ENCODE measurements at regions not wholly inside any gene's neighbourhood (a gene's known extent, or its start where the extent isn't known, plus 50 kb on each side); places are given as distances from the start of the nearest gene placed in this dataset.
"Not testable (repeated sequence)": the region's sequence is repeated elsewhere in the genome, so short reads cannot be mapped to it uniquely, and the experiment has no call there.

DNA sequence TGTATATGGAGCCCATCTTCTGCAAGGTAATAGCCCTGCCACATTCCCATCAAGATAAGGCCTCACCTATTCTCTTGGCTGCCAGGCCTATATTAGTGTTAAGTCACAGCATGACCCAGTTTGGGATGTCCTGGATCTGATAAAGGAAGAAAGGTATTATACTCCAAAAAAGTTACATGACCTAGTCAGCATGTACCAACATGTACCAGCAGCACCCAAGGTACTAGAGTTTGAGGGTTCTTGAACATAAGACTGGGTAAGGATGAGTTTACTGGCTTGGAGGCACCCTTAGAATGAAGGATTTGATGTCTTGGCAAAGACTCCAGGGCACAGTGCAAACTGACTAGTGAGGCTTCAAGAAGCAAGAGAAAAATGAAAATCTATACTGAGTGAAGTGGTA is 232.5 kb downstream of the SQOR start:
- no peak for DNase-seq (ENCODE audit: low spot score)

DNA sequence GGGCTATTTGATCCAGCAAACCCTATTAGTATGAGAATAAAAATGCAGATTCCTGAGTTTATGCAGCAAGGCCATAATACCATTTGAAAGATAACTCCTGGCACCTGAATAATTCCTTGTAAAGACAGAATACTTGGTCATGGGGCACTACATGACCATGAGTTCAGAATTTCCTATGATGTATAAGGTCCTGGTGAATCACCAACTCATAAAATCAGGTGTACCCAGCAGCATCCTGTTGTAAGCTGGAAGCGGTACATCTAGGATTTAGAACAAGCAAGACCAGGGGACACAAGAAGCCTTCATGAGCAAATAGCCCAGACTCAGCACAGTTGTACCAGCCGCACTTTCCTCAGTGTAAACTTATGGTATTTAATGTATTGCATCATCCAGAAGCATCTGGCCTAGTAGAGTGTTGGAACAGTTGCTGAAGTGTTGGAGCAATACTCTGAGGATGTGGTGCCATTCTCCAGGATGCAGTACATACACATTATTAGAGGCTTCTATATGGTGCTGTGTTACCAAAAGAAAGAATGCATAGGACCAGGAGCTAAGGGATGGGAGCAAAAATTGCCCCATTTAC is 233.4 kb downstream of the SQOR start:
- no peak for DNase-seq (ENCODE audit: low spot score)

GRCh38 chr15:45869034-45869668 is 234.3 kb downstream of the SQOR start:
- no peak for DNase-seq (ENCODE audit: low spot score)

- no peak for DNase-seq (ENCODE audit: low spot score)
Measured at GRCh38 chr15:45871121-45871855, 236.5 kb downstream of the SQOR start.

GRCh38 chr15:45873781-45874180 is 239.0 kb downstream of the SQOR start:
- no peak for DNase-seq (ENCODE audit: low spot score)

DNA sequence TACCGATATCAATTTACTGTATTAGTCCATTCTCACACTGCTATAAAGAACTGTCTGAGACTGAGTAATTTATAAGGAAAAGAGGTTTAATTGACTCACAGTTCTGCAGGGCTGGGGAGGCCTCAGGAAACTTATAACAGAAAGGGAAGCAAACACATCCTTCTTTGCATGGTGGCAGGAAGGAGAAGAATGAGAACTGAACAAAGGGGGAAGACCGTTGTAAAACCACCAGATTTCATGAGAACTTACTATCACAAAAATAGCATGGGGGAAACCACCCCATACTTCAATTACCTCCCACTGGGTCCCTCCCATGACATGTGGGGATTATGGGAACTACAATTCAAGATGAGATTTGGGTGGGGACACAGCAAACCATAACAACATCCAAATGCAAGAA is 239.7 kb downstream of the SQOR start:
- not testable (repeated sequence) for DNase-seq (ENCODE audit: low spot score)

DNA sequence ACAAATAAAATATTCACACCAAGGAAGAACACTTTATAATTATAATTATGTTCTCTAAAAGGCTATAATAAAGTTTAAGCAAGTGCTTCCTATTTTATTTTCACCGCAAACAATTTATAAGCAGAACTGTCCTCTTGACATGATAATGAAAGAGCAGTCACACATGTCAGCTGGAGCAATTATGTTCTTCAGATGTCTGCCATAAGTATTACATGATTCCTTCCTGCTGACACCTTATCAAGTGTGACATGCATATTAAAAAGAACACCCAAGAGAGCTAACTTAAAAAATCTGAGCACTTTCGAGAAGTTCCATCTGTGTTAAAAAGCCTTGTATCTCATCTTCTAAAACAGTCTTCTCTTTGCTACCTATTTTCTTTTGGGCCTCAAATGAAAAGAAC is 249.5 kb downstream of the SQOR start:
- DNase-seq (ENCODE audit: low spot score), result no peak

DNA sequence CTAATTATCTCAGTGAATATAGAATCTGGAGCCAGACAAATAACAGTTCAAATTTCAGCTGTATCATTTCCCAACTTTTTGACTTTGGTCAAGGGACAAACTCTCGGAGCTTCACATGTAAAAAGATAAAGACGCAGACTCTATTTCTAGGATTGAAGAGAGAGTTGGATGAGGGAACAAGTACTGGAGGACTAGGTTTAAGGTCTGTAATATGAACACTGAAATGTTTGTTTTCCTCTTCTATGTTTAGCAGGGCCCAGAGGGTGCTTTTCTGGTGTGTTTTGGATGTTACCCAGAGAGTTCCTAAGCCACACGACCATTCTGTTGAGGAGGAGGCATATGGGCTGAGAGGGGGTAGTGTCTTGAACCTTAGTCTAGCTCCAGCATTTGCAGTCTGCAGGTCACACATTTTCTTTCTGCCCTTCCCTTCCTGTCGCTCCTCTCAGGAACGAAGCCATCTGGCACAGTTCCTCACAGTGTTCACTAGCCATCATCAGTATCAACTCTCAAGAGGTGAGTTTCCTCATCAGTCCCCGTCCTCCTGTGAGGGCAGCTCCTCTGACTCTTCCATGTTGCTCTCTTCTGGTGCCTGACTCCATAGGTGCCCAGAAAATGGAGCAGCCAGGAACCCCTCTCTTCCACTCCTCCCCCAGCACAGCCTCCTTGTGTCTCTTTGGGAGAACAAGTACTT is 250.1 kb downstream of the SQOR start:
- no peak for DNase-seq (ENCODE audit: low spot score)

GRCh38 chr15:45885801-45886200 is 251.0 kb downstream of the SQOR start:
- no peak for DNase-seq (ENCODE audit: low spot score)

GRCh38 chr15:45891766-45892165 is 256.9 kb downstream of the SQOR start:
- DNase-seq (ENCODE audit: low spot score), result no peak

DNA sequence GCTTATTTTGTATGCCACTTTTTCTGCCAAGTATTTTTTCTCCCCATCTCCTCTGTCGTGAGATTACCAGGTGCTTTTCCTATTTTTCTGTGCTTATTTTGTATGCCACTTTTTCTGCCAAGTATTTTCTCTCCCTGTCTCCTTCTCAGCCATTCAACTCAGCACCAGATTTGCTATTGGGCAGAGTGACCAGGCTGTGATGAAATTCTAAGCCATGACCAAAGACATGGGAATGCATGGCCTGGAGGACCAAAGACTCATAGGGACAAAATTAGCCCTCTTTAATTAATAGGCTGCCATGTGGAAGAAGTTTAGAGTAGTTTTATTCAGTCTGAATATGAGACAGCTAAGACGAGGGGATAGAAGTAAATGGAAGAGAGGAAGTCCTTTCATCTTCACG is 257.4 kb downstream of the SQOR start:
- DNase-seq (ENCODE audit: low spot score), result no peak

GRCh38 chr15:45903283-45903682 is 268.5 kb downstream of the SQOR start:
- DNase-seq (ENCODE audit: low spot score), result no peak

GRCh38 chr15:45904019-45904418 is 269.2 kb downstream of the SQOR start:
- no peak for DNase-seq (ENCODE audit: low spot score)

DNA sequence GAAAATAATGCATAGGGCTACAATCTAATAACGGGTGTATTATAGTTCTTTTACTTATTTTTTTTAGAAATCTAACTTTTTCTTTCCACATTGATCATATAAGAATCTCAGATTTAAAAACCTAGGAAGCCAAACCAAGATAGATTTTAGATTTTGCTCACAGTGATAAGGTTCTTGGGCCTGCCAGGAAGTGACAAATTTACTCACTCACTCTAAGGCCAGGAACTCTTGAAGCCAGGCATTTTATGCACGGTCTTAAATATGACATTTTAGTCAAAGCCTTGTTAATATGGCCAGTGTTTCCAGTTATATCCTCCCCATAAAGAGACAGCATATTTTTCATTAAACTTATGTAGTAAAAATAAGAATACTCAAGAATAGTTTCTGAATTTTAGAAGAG is 271.4 kb downstream of the SQOR start:
- no peak for DNase-seq (ENCODE audit: low spot score)

DNA sequence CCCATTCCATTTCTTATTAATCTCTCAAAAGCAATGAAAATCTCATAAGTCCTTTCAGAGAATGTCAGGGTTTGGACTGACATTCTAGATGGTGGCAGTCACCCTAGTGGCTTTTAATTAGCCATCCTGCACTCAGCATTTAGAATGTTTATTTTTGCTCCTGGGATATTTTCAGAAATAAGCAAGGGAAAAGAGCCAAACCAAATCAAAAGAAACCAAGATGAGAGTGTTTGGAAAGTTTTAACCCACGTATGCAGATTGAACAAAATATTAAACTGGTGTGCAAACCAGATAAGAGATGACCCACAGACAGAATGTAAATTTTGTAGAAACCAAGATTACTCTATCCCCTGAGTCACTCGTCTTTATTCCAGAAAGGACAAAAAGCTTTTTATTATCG is 275.8 kb downstream of the SQOR start:
- no peak for DNase-seq (ENCODE audit: low spot score)

- no peak for DNase-seq (ENCODE audit: low spot score)
Measured at GRCh38 chr15:45913451-45913850, 278.6 kb downstream of the SQOR start.

- no peak for DNase-seq (ENCODE audit: low spot score)
Measured at GRCh38 chr15:45914425-45914824, 279.6 kb downstream of the SQOR start.

DNA sequence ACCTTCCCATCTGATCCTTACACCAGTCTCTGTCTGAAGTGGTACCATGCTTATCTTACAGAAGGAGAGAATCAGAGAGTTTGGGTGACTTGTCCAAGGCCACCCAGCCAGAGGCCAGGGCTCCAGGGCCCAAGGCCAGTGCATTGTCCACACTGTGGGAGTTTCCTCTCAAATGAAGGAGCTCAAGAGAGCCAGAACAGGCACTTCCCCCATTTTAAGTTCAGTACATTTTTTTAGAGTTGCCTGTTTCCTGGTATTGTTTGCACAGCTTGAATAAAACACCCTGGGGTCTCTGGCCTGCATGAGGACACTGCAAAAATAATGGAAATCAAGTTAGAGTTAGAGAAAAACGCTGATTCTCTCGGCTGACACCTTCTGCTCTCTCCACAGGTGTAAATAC is 284.0 kb downstream of the SQOR start:
- no peak for DNase-seq (ENCODE audit: low spot score)

GRCh38 chr15:45919806-45920205 is 285.0 kb downstream of the SQOR start:
- DNase-seq (ENCODE audit: low spot score), result peak; percentile 92

- no peak for DNase-seq (ENCODE audit: low spot score)
Measured at GRCh38 chr15:45921376-45921775, 286.5 kb downstream of the SQOR start.

GRCh38 chr15:45921978-45922377 is 287.1 kb downstream of the SQOR start:
- DNase-seq (ENCODE audit: low spot score), result no peak

DNA sequence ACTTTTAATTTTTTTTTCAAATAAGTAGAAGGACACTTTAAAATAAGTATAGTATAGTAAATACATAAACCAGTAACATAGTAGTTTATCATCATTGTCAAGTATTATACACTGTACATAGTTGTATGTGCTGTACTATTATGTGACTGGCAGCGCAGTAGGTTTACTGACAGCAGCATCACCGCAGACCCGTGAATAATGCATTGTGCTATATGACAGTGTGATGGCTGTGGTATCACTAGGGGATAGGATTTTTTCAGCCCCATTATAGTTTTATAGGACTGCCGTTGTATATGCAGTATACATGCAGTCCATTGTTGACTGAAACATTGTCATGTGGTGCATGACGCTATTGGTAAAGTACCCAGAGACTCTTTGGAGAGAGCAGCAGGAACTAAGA is 306.5 kb downstream of the SQOR start:
- no peak for DNase-seq (ENCODE audit: low spot score)

- no peak for DNase-seq (ENCODE audit: low spot score)
Measured at GRCh38 chr15:45943240-45943639, 308.4 kb downstream of the SQOR start.
